OCI-LY1 (cell line): ENCODE measurements at regions not wholly inside any gene's neighbourhood (a gene's known extent, or its start where the extent isn't known, plus 50 kb on each side); places are given as distances from the start of the nearest gene placed in this dataset.

ENCODE experiments used
- H2AFZ ChIP-seq: fragments of 200-600 bp; sonication (generic), shearing (Covaris generic); 2 replicates; pipeline ENCODE4 v1.6.0; 2014; ENCODE audit warnings: antibody characterized with exemption, mild to moderate bottlenecking, low read length
- H3F3A ChIP-seq: fragments of 200-600 bp; sonication (generic), shearing (Covaris generic); 2 replicates; pipeline ENCODE4 v1.6.0; 2014; ENCODE audit warnings: mild to moderate bottlenecking, antibody characterized with exemption, low read length, moderate library complexity; ENCODE audit not compliant: insufficient read depth
- H3K27ac ChIP-seq: fragments of 200-600 bp; sonication (generic); 2 replicates; pipeline ENCODE4 v1.5.1; 2014; ENCODE audit warnings: low read length, mixed run types, mild to moderate bottlenecking, low read depth; ENCODE audit not compliant: poor library complexity, severe bottlenecking
- H3K27me3 ChIP-seq: fragments of 200-600 bp; sonication (generic); 2 replicates; pipeline ENCODE4 v1.6.0; 2014; ENCODE audit warnings: antibody characterized with exemption, mild to moderate bottlenecking, low read length, moderate library complexity; ENCODE audit not compliant: insufficient read depth
- H3K36me3 ChIP-seq: fragments of 200-600 bp; sonication (generic); 2 replicates; pipeline ENCODE4 v1.6.1; 2014; ENCODE audit warnings: mild to moderate bottlenecking, antibody characterized with exemption, low read length, moderate library complexity, mixed read lengths; ENCODE audit not compliant: insufficient read depth
- H3K4me1 ChIP-seq: fragments of 200-600 bp; sonication (generic); 2 replicates; pipeline ENCODE4 v1.5.1; 2014; ENCODE audit warnings: mild to moderate bottlenecking, low read length, moderate library complexity; ENCODE audit not compliant: insufficient read depth, severe bottlenecking
- H3K4me2 ChIP-seq: fragments of 200-600 bp; sonication (generic), shearing (Covaris generic); 2 replicates; pipeline ENCODE4 v1.6.1; 2014; ENCODE audit warnings: low read length
- H3K4me3 ChIP-seq: fragments of 200-600 bp; sonication (generic); 2 replicates; pipeline ENCODE4 v1.5.1; 2014; ENCODE audit warnings: low read length, low read depth, mild to moderate bottlenecking, mixed read lengths; ENCODE audit not compliant: poor library complexity, severe bottlenecking
- H3K79me2 ChIP-seq: fragments of 200-600 bp; shearing (Covaris generic); 2 replicates; pipeline ENCODE4 v1.6.1; 2016; ENCODE audit warnings: mixed run types, low read length, mixed read lengths; ENCODE audit not compliant: insufficient read depth
- H3K9ac ChIP-seq: fragments of 200-600 bp; sonication (generic), shearing (Covaris generic); 2 replicates; pipeline ENCODE4 v1.6.1; 2014; ENCODE audit warnings: mild to moderate bottlenecking, low read length, mixed read lengths
- H3K9me2 ChIP-seq: fragments of 200-600 bp; sonication (generic), shearing (Covaris generic); 2 replicates; pipeline ENCODE4 v1.6.1; 2014; ENCODE audit warnings: low read depth, mild to moderate bottlenecking, low read length, mixed read lengths
- H3K9me3 ChIP-seq: fragments of 200-600 bp; shearing (Covaris generic); 2 replicates; pipeline ENCODE4 v1.6.1; 2014; ENCODE audit warnings: low read length, mixed read lengths
- H4K20me1 ChIP-seq: fragments of 200-600 bp; sonication (generic), shearing (Covaris generic); 2 replicates; pipeline ENCODE4 v1.6.0; 2016; ENCODE audit warnings: mild to moderate bottlenecking, low read length; ENCODE audit not compliant: insufficient read depth
- EZH2 ChIP-seq: fragments of 200-600 bp; sonication (generic), shearing (Covaris generic); IDR thresholded peaks from 2 replicates; pipeline ENCODE4 v1.8.0; 2017; ENCODE audit warnings: borderline replicate concordance, mixed run types, mild to moderate bottlenecking, antibody characterized with exemption, low read length, moderate library complexity, mixed read lengths
- TF ChIP-seq, protein P1 (sequence below): fragments of 200-600 bp; sonication (generic), shearing (Covaris generic); IDR thresholded peaks from 2 replicates; pipeline ENCODE4 v1.5.1; 2017; ENCODE audit warnings: mild to moderate bottlenecking, antibody characterized with exemption, low read length, moderate library complexity, mixed read lengths

- Histone ChIP-seq H3K4me3 (no peak overlapping the region), H3K9ac (no peak overlapping the region), H3K9me3 (peaks cover 12% of the 10 kb centered on the region; the same call in 1 of the 2 replicates), H3K27ac (no peak overlapping the region), H2AFZ (no peak overlapping the region), H3K27me3 (no peaks in the 10 kb centered on the region), H3K79me2 (no peaks in the 10 kb centered on the region), H3K4me2 (no peak overlapping the region), H3F3A (no peaks in the 10 kb centered on the region), H4K20me1 (no peaks in the 10 kb centered on the region), H3K4me1 (no peaks in the 10 kb centered on the region), H3K36me3 (no peaks in the 10 kb centered on the region), H3K9me2 (no peaks in the 10 kb centered on the region)
- TF ChIP-seq, protein P1, sequence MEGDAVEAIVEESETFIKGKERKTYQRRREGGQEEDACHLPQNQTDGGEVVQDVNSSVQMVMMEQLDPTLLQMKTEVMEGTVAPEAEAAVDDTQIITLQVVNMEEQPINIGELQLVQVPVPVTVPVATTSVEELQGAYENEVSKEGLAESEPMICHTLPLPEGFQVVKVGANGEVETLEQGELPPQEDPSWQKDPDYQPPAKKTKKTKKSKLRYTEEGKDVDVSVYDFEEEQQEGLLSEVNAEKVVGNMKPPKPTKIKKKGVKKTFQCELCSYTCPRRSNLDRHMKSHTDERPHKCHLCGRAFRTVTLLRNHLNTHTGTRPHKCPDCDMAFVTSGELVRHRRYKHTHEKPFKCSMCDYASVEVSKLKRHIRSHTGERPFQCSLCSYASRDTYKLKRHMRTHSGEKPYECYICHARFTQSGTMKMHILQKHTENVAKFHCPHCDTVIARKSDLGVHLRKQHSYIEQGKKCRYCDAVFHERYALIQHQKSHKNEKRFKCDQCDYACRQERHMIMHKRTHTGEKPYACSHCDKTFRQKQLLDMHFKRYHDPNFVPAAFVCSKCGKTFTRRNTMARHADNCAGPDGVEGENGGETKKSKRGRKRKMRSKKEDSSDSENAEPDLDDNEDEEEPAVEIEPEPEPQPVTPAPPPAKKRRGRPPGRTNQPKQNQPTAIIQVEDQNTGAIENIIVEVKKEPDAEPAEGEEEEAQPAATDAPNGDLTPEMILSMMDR = no peak
- no peak for TF ChIP-seq EZH2
Measured at GRCh38 chr12:90124289-90124688, 415.7 kb upstream of the ATP2B1 start.

DNA sequence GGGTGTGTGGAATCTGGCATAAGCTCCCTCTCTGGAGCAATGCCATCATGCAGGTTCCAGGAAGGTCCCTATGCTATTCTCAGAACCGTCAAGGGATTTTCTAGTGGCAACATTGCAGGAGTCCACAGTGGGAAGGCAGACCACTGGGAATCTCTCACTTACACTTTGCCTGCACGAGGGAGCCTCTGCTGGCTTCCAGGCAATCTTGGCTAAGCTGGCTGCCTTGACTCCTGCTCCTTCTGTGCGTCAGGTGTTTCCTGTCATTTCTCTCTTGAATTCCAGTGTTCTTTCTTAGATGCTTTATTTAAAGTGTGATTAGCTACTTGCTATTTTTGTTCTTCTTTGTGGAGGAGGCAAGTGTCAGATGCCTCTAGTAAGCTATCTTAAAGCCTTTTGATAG lies 414.0 kb upstream of the ATP2B1 start:
- no peak overlapping the region for H2AFZ ChIP-seq
- no peak overlapping the region for H3K4me2 ChIP-seq
- no peak overlapping the region for H3K27ac ChIP-seq
- H3K79me2 ChIP-seq = no peaks in the 10 kb centered on the region
- no peak overlapping the region for H3K9ac ChIP-seq
- no peaks in the 10 kb centered on the region for H3K4me1 ChIP-seq
- no peaks in the 10 kb centered on the region for H3K36me3 ChIP-seq
- H3K27me3 ChIP-seq = no peaks in the 10 kb centered on the region
- H3F3A ChIP-seq = no peaks in the 10 kb centered on the region
- H3K4me3 ChIP-seq = no peak overlapping the region
- no peaks in the 10 kb centered on the region for H3K9me2 ChIP-seq
- TF ChIP-seq EZH2 = no peak
- TF ChIP-seq, protein P1 = no peak
- H3K9me3 ChIP-seq = peaks cover 15% of the 10 kb centered on the region; the same call in 1 of the 2 replicates
- no peaks in the 10 kb centered on the region for H4K20me1 ChIP-seq

DNA sequence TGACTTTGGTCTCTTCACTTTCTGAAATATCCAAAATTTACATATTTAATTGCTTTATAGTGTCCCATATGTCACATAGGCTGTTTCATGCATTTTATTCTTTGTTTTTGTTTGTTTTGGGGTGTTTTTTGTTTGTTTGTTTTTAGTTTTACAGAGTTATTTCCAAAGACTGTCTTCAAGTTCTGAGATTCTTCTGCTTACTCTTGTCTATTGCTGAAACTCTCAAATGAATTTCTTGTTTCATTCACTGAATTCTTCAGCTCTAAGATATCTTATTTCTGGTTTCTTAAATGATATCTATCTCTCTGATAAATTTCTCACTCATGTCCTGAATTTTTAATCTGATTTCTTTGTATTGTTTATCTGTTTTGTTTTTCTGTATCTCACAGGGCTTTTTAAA lies 412.0 kb upstream of the ATP2B1 start:
- no peak for TF ChIP-seq EZH2
- TF ChIP-seq, protein P1 = no peak
- H3K9ac ChIP-seq = no peak overlapping the region
- H2AFZ ChIP-seq = no peak overlapping the region
- no peak overlapping the region for H3K4me2 ChIP-seq
- no peaks in the 10 kb centered on the region for H3K9me2 ChIP-seq
- no peaks in the 10 kb centered on the region for H3K79me2 ChIP-seq
- no peaks in the 10 kb centered on the region for H3K36me3 ChIP-seq
- H3K4me1 ChIP-seq = no peaks in the 10 kb centered on the region
- H4K20me1 ChIP-seq = no peaks in the 10 kb centered on the region
- H3K27me3 ChIP-seq = no peaks in the 10 kb centered on the region
- peaks cover 17% of the 10 kb centered on the region for H3K9me3 ChIP-seq
- no peaks in the 10 kb centered on the region for H3F3A ChIP-seq
- no peak overlapping the region for H3K4me3 ChIP-seq
- no peak overlapping the region for H3K27ac ChIP-seq
